HL-60/S4 (cell line): ENCODE measurements at regions not wholly inside any gene's neighbourhood (a gene's known extent, or its start where the extent isn't known, plus 50 kb on each side); places are given as distances from the start of the nearest gene placed in this dataset.

Source experiments
- in situ Hi-C: fragments of 300-500 bp; cut with MboI; formaldehyde crosslinking; loops from 2 replicates; pipeline ENCODE4 v1.14.3; 2022; ENCODE audit warnings: low sequenced_read_pairs

- in situ Hi-C loops: loop anchor here (25.0 kb wide), 1 partner anchor 1801 kb away; no protein-coding TSS in a partner anchor
Measured at GRCh38 chr2:168338292-168338691, 90.9 kb upstream of the STK39 start.

DNA sequence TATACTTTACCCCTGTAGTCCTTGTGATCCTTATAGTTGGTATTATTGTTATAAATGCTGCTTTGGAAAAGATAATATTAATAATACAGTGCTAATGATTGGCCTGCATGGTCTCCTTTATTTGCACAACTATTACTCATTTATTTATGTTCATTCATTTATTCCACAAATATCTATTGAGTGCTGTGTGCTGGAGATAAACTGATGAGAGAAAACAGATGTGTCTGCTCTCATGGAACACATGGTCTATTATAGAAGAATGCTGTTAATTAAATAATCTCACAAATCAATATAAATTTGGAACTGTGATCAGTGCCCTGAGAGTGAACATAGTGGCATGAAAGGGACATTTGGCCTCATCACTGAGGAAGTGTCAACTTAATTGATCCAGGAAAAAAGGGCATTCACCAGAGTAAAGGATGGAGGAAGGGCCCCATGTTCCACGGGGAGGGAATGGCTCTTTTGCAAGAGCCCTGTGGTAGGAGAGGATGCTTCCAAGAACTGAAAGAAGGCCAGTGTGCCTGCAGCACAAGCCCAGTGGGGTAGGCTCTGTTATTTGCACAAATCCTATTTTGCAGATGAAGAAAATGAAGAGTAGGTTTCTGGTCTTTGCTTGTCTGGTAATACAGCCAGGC, 91.5 kb upstream of the STK39 start:
- in situ Hi-C loops: loop anchor here (25.0 kb wide), 1 partner anchor 1802 kb away; no protein-coding TSS in a partner anchor

GRCh38 chr2:168340931-168341330, 93.5 kb upstream of the STK39 start:
- in situ Hi-C loops: loop anchor here (25.0 kb wide), 1 partner anchor 1804 kb away; no protein-coding TSS in a partner anchor

- in situ Hi-C loops: loop anchor here (25.0 kb wide), 1 partner anchor 1806 kb away; no protein-coding TSS in a partner anchor
Measured at GRCh38 chr2:168343586-168343985, 96.2 kb upstream of the STK39 start.

GRCh38 chr2:168344706-168345105, 97.3 kb upstream of the STK39 start:
- in situ Hi-C loops: loop anchor here (5.0 to 25.0 kb wide), 2 partner anchors 573 to 1807 kb away; no protein-coding TSS in a partner anchor

- in situ Hi-C loops: loop anchor here (5.0 to 25.0 kb wide), 2 partner anchors 572 to 1808 kb away; no protein-coding TSS in a partner anchor
Measured at GRCh38 chr2:168345601-168346000, 98.2 kb upstream of the STK39 start.

DNA sequence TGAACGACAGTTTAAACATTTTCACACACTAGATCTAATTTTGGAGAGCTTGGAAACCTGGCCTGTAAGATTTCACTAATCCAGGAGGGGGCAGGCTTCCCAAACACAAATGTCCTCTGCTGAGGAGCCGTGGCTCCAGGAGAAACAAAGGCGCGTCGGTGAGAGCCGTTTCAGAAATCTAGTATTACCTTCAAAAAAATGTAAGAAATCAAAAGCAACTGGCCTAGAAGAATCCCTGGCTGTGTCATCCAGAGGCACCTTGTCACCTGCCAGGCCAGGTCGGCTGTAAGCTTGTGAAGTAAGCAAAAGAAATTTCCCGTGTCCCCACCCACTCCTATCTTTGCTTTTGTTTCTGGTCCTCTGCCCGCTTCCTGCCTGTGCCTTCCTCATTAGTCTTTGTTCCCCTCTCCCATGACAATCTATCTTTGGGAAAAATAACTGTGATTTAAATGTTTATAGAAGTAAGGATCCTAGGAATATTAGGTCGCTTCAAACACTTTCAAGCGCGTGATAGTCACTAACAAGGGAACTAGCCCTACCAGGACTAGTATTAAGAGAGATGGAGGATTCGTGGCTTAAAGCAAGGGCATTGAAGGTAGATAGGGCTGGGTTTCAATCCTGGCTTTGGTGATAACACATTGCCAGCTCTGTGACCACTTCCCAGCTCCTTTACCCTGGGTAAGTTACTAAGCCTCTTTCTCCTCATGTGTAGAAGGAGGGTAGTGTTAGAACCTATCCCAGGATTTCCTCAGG, 99.5 kb upstream of the STK39 start:
- in situ Hi-C loops: loop anchor here (5.0 to 25.0 kb wide), 2 partner anchors 570 to 1810 kb away; no protein-coding TSS in a partner anchor

- in situ Hi-C loops: loop anchor here (5.0 to 25.0 kb wide), 2 partner anchors 569 to 1811 kb away; no protein-coding TSS in a partner anchor
Measured at GRCh38 chr2:168348076-168348475, 100.7 kb upstream of the STK39 start.

DNA sequence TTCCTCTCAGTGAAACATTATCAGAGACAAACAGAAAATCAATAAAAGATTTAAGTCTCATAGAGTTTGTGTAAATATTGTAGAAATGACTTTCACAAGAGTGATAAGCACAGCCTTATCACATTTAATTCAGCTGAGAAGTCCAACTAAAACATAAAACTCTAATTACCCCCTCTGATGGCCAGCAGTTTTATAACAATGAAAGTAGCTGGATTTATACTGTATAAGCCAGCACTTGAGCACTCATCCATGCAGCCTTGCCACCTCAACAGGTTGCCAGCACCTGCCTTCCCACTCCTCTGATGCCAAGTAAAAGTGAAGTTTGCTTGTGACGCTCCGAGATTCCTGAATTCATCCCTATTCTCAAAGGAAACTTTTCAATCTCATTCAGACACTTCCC, 103.0 kb upstream of the STK39 start:
- in situ Hi-C loops: no loop called here

GRCh38 chr2:168353251-168353650, 102.8 kb upstream of the CERS6 start:
- in situ Hi-C loops: no loop called here

GRCh38 chr2:168354499-168354898, 101.6 kb upstream of the CERS6 start:
- in situ Hi-C loops: no loop called here

DNA sequence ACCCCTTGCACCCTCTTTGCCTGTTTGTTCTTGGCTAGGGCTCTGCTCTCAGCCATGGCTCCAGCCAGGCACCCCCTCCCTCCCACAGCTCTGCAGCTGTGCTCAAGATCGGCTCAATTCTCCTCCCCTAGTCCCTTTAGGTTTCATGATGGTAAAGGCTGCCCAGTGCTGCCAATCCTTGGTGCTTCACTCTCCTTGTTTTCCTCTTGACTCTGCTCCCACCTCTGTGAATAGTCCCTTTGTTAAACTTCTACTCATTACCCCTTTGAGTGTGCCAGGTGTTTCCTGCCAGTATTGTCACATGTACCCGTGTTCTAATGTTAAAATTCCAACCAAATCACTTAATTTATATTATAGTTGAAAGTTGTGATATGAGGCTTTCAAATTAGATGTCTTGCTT, 101.0 kb upstream of the CERS6 start:
- in situ Hi-C loops: no loop called here

GRCh38 chr2:168355779-168356476, 100.1 kb upstream of the CERS6 start:
- in situ Hi-C loops: no loop called here

DNA sequence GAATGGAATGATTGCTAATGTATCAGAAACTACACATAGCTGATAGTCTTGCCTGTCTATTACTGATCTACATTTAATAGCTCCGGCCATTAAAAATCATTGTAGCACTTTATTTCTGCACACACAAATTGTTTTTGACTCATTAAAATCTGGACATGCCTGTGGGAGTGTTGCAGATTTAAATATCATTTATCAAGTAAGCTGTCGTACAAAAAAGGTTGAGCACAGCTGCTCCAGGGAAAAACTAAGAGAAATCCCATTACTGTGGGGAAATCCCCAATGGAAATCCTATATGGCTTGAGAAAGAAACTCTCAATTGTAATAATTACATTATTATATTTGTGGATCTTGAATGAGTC, 99.6 kb upstream of the CERS6 start:
- in situ Hi-C loops: no loop called here

DNA sequence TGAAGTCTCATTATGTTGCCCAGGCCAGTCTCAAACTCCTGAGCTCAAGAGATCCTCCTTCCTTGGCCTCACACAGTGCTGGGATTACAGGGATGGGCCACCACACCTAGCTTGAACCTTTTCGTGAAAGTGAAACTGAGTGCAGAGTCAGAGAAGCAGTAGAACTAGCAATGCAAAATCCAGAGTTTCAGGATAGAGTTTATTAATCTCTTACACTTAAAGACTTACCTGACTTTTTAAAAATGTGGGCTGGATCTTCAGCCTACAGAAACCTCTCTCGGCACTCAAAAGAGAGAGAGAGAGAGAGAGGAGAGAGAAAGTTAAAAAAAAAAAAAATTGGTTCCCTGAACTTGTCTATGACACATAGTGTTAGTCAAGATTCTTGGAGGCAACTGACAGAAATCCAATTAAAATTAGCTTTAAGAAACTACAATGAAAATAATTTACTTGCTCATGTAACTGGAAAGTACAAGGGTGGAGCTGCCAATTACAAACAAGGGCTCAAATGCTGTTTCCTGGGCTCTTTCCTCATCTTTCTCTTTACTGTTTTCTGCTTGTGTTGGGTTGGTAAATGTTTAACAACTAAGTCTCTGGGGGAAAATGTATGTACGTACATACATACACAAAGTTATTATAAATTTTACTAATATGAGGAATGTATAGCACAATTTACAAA, 98.1 kb upstream of the CERS6 start:
- in situ Hi-C loops: no loop called here

- in situ Hi-C loops: no loop called here
Measured at GRCh38 chr2:168359082-168359481, 97.0 kb upstream of the CERS6 start.

- in situ Hi-C loops: no loop called here
Measured at GRCh38 chr2:168363347-168364092, 92.6 kb upstream of the CERS6 start.

- in situ Hi-C loops: no loop called here
Measured at GRCh38 chr2:168365094-168365621, 90.9 kb upstream of the CERS6 start.

GRCh38 chr2:168369031-168369430, 87.0 kb upstream of the CERS6 start:
- in situ Hi-C loops: no loop called here
